ENCODE measurements at regions not wholly inside any gene's neighbourhood (a gene's known extent, or its start where the extent isn't known, plus 50 kb on each side); places are given as distances from the start of the nearest gene placed in this dataset.
A peak's percentile ranks its signal among the peaks of the same experiment; 100 is the strongest.

DNA sequence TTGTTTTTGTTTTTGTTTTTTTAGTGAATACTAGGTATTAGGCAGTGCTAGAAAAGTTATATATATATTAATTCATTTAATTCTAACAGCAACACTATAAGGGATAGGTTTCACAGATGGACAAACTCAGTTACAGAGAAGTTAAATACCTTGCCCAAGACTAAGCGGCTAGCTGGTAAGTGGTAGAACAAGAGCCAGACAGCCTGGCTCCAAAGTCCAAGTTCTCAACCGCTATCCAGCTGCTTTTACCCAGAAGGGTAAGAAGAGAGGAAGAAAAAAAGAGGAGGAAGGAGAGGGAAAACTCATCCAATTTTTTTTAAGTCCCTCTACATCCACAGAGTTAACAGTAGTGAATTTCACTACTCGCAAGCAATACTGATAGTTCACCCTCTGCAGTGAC is 217.0 kb downstream of the SPRY2 start:
- DNase-seq = no peak

DNA sequence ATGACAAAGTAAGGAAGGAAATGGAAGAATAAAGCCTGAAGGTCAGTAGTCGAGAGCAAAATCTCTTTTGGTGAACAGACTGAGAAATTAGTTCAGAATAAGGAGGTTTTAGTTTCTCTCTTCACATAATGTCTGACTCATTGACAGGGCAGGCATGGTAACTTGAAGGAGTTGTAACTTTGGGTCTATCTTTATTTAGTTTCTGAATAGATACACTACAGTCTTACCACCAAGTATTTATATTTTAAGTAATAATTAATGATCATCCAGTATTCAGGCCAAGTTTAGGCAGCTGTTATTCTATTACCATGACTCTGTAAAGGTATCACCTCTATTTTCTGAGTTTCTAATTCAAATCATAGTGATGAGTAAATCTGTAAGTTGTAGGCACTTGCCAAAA is 219.9 kb downstream of the SPRY2 start:
- no peak for DNase-seq

DNA sequence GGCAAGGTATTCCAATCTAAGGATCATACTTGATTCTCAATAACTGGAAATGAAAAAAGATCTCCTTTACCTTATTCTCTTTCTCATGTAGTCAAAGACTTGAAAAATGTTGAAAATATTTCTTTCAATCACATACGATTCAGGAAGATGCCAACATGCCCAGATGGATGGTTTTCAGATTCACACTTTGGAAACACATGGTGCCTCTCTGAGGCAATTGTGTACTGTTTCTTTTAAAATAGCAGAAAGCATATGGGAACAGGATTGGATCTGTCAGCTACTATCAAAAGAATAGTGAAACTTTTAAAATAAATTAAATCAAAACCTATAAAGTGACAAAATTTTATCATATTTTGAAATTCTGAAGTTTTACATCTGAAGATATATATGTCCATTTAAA is 222.4 kb downstream of the SPRY2 start:
- no peak for DNase-seq

DNA sequence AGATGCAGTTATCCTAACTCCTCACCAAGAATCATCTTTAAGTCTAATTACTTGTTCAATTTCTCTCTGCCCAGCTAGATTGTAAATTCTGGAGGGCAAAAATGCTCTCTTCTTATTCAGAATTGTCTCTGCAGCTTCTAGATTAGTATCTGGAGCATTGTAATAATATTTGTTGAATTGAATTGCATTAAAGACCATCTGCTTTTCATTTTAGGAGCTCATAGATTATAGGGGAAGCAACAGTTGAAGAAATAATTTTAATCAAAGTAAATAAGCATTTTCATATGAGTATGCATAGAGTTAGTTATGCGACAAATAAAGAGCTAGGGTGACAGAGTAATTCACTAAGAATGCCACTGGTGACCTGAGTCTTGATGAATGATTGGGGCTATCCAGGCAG is 222.8 kb downstream of the SPRY2 start:
- DNase-seq = no peak

DNA sequence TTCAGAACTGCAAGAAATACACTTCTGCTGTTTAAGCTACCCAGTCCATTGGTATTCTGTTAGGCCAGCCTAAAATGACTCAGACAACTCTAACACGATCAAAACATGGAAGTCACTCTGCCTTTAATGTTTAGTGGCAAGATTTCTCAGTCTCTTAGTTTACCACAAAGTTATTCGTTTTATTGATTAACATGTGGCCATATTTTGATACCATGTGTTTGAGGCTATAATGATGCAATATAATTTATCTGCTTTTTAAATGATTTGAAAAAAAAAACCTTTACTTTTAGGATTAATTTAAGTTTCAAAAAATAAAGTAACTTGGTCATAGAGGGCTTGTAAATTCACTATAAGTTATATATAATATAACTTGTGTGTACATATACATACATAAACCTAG is 223.4 kb downstream of the SPRY2 start:
- DNase-seq = peak in 1 of 2 donors; percentile 6

DNA sequence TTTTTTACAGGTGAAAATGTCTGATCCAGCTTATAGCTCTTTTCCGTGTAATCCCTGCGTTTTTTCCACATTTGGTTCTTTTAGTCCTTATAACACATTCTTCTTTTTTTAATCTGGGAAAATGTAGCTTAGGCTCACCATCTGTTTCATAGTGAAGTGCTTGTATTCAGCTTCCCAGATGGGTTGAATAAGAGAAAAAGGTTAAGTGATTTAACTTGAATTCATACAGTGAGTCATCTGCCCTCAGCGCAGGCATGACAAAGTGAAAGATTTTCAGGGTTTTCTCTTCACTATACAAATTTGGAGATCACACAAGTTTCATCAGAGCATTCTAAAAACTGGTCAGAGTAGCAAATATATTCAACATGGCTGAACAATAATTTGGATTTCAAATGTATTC is 224.8 kb downstream of the SPRY2 start:
- DNase-seq = no peak

DNA sequence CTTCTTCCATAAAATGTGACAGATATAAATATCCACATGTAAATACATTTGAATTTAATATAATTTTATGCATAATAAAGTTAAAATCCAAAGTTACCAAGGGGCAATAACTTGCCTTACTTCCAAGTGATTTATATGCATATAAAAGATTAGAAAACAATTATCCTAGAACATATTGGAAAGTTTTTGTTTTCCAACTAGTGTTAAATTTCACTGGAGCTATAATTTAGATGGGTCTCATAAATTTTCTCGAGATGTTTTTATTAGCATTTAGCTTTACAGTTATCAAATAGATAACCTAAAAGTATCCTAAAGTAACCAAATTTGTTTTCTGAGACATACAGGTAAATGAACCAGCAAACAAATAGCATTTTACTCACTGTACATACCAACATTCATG is 225.3 kb downstream of the SPRY2 start:
- DNase-seq = no peak

DNA sequence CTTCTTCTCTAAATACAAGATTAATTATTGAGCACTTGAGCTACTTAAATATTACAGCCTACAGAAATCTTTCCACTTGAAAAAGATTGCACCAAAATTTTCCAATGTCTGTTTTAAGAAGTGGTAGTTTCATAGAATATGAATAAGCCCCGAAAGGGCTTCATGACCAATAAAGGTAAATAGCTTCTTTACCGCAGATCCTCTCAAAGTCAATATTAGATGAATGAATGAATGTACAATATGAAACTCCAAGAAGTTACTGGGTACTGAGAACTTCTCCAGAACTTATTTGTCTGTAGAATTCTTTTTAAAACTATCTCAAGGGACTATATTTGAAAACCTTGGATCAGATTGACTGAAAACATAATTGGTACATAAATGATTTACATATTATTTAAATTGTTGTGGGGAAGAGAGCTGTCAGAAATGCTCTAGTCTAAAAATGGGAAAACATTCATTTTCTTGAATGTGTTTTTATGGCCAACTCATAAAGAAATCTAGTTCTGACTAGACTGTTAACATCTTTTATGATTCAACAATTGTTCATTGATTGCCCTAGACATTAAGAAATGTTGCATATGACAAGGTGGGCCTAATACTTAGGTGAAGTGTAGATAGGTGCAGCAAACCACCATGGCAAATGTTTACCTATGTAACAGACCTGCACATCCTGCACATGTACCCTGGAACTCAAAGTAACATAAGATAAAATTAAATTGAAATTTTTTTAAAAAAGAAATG is 227.0 kb downstream of the SPRY2 start:
- no peak for DNase-seq

DNA sequence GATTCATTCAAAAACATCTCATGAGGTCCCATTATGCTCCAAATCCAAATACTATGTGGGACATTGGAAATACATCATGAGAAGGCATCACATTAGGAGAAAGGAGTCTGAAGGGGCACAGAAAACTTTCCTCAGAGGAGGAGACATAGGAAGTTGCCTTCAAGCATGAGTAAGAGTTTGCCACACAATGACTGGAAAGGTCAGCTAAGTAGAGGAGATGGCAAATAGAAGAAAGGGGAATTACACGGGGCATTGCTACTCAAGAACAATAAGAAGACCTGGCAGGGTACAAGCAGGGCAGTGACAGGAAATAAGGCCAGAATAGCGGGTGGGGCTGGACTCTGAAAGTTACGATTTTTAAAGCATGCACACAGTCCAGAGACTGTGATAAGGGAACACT is 231.6 kb downstream of the SPRY2 start:
- DNase-seq = peak; percentile 52 to 55

DNA sequence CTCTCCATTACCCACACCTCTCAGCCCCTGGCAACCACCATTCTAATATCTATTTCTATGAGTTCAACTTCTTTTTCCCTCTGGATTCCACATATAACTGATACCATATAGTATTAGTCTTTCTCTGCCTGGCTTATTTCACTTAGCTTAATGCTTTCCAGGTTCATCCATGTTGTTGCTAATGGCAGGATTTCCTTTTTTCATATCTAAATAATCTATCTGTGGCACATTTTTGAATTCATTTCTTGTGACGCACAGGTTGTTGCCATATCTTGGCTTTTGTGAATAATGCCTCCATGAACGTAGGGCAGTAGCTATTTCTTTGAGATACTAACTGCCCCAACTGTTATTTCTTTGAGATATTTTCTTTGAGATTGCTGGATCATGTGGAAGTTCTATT is 235.6 kb downstream of the SPRY2 start:
- DNase-seq = no peak

DNA sequence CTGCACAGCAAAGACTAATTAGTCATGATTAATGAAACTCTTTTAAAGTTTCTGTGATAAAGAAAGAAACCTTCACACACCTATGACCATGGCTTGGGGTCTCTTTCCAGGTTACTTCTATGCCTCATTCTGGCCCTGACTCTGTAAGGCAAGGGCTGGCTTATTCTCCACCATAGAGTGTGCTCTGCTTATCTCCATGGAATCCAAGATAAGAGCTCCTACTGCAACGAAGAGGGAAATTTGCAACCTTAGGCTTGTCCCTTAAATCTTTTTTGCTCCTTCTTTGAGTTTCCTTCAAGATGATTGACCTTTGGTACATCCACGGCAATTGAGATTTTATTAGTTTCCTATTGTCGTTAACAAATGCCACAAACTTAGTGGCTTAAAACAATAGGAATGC is 239.9 kb downstream of the SPRY2 start:
- no peak for DNase-seq

DNA sequence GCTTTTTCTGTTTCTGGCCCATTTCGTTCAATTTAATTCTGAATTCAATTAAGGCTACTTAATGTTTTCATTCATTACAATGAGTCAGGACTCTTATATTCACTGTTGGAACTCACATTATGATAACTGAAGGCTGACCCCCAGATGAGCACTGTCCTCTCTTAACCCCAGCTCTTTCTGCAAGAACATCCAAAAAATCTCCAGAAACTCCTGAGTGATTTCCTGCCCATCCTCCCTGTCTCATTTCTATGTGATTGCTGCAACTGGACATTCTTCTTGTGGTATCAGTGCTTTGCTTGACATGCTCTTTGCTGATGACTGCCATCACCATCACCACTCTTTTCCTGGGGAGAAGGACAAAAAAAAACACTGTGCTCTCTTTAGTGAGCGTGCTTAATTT is 240.3 kb downstream of the SPRY2 start:
- no peak for DNase-seq

DNA sequence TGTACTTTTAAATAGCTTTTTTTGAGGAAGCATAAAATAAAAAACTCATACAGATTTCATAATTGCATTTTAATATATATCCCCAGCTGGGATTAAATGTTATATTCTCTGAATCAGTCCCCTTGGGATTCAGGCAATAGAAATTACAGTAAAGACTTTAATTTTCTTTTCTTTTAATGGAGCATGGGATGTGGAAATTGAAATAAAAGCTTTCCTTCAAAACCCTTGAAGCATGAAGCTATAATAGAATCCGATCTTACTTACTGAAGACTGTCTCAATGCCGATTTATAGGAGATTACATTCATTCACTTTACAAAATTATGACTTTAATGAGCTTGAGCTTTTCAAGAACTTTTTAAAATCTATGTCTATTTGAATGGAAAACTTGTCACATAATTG is 243.4 kb downstream of the SPRY2 start:
- no peak for DNase-seq

DNA sequence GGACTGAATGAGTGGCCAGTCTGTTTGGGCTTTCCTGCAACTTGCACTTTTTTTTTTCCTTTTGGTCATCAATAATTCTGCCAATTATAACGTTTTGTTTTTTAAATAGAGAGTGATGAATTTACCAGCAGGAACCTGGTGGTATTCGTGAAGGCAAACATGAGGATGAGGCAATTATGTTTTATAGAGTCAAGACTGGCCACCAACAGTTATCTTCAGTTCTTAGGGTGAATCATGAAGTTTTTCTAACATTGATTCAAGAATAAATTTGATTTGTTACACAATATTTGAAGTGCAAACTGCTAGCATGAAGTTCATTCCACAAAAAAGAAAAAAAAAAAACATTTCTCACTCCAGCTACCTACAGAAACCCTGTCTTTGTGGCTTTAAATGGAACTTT is 244.5 kb downstream of the SPRY2 start:
- DNase-seq = no peak

DNA sequence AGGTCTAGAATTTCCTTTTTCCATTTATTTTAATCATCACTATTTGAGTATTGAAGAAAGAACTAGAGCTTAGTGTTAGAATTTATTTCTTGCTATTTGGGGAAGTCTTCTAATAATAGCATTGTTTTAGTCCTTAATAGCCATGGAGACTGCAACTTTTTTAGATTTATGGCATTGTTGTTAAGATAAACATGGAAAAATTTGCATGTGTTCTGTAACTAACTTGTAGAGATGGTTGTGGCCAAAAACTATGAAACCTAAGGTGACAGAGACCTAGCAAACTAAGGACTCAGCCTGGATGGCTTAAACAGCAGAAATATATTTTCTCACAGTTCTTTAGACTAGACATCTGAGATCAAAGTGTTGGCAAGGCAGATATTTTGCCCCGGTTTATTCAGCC is 246.4 kb downstream of the SPRY2 start:
- no peak for DNase-seq

DNA sequence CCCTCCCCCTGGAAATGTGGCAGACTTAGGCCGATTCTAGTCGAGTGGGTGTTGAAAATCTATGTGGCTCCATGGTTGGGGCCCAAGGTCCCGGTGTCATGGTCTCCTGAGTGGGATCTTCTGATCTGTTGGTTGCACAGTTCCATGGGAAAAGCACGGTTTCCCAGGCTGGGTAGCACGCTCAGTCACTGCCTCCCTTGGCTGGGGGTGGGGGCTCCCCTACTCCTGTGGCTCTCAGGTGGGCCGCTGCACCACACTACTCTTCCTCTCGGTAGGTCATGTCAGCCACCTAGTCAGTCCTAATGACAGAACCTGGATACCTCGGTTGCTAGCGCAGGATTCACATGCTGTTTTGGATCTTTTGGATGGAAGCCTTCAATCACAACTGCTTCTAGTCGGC is 247.0 kb downstream of the SPRY2 start:
- no peak for DNase-seq

DNA sequence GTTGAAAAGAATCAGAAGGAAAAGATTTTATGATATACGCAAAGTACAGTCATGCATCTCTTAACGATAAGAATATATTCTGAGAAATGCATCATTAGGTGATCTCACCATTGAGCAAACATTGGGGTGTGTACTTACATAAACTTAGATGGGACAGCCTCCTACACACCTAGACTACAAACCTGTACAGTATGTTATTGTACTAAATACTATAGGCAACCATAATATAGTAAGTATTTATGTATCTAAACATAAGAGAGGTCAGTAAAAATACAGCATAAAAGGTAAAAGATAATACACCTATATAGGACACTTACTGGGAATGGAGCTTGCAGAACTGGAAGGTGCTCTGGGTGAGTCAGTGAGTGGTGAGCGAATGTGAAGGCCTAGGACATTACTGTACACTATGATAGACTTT is 254.6 kb downstream of the SPRY2 start:
- DNase-seq = no peak

DNA sequence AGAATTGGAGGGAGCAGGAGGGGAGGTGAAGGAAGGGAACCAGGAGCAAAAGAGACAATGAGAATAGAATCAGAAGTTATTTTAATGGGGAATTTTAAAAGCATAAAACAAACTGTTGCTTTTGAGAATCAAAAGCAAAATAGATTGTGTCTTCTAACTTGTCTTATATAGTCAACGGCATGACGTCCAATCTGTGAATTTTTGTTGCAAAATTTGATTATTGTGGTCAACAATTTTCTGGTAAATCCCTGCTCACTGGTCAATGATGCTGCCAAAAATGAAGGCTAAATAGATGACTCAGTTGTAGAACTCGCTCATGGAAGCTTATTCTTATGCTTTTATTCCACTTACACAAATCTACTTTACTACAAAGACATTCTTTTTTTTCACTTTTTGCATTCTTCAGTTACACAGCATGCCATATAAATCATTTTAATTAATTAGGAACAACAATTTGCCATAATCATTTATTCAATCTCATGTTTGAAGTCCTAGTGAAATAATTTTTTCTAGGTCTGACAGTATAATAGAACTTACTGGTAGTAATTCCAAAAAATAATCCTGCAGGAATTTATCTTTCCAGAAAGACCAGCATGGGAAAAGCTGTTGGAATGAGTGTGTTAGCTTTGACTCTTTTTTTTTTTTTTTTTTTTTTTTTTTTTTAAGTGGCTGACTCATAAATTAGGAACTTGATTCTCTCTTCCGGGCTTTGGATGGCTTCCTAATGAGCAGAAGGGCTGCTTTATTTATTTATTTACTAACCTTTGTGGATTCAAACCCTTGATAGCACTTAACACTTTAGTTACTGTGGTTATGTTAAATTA is 256.9 kb downstream of the SPRY2 start:
- peak in 1 of 2 donors; percentile 26 for DNase-seq

DNA sequence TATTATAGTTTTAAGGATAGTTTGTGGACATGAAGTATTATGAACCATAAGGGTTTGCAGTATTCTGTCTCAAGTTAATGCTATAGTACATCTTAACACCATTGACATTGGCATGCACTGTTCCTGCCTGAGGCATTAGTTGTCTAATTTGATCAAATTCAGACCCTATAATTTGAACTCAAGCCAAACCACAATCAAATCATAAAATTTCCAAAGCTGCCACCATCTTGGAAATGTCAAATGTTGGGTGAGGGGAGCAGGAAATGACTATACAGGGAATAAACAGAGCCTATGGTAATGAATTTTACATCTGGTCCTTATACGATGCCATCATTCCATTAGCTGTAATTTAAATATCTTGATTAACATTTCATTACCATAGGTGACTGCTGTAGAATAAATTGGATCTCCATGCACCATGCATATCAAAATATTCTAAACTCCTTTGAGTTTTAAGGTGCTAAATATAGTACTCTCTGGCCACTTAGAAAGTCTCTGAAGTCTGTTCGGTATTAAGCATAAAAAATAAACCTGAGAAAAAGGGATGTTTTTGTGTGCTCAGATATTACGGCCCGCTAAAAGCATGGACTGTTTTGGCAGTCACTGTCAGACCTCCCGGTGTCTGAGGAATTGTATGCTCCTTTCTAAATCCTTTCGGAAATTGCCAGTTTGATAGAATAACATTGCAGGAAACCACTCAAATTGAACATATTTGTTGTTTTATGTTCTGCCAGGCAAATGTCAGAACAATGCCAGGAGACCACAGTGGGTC is 257.7 kb downstream of the SPRY2 start:
- no peak for DNase-seq

DNA sequence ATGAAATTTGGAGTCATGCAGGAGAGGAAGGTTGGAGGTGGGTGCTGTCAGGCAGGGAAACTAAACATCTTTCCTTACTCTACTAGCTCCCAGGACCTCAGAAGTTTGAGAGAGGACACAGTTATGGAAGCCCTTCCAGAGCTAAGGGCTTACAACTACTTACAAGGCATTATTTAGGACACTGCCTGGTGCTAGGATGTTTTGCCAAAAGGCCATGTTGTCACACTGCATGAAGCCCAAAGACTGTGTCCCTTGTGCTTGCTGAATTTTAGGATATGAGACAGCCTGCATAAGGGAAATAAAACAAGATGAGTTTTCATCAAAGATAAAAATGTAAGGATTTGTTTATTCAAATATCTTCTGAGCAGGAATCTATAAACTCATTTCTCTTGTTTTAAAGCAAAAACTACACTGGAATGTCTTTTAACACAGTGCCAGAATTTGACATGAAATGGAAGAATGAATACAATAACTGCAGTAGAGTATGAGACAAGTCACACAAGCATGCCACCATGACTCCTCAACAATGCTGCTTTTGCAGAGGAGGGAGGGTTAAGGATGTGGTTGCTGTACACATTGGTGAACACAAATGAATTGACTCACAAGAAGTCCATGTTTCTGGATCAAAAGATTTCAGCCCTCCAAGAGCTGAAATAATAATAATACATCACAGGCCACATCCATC is 258.4 kb downstream of the SPRY2 start:
- no peak for DNase-seq

DNA sequence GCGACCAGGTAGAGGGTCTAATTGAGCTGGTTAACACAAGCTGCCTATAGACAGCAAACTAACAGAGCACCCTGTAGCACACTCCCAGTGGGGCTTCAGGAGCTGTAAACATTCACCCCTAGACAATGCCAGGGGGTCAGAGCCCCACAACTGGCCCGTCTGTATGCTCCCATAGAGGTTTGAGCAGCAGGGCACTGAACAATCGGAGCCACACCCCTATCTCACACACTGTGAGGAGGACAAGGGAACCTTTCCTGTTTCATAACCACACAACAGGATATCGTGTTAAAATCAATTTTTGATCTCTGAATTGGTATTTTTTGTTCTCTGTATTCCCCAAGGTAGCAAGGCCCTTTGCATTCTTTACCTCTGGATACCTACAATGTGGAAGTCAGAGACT is 266.1 kb downstream of the SPRY2 start:
- DNase-seq = no peak

DNA sequence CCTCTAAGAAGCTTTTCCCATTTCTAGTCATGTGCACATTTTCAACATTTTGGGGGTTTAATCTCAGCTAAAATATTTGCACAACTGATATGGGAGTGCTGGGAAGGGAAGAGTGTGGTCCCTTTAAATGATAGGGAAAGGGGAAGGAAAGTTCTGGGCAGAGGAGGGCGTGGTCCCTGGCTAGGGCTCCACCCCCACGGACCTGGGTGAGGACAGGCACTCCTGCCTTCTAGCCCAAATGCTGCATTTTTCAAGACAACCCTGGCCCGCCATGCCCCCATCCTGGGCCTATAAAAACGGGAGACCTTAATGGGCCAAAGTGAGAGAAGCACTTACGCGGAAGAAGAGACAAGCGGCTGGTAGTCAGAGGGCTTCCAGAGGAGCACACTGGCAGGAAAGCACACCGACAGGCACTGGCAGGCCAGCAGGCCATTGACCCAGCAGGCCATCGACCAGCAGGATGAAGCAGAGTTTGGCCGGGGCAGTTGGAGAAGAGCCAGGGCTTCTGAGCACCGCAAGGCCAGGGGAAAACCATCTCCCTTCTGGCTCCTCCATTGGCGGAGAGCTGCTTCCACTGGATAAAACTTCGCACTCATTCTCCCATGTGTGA is 266.7 kb downstream of the SPRY2 start:
- no peak for DNase-seq

DNA sequence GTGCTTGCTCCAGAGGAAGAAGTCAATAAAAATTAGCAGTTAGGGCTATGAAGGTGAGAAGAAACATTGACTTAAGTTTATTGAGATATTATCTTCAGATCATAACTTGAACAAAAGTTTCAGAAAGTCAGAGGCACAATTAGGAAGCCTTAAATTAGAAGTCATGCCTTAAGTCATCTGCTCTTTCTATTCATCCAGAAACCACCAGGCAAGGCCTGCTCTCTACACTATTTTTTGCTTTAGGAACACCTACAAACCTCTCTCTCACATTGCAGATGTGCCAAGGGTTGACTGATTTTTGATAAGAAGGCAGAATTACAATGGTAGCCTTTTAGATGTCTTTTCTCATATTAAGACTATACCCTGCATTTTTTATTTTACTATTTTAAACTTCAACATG is 268.7 kb downstream of the SPRY2 start:
- DNase-seq = no peak
